HEK293 (cell line): ENCODE measurements at regions not wholly inside any gene's neighbourhood (a gene's known extent, or its start where the extent isn't known, plus 50 kb on each side); places are given as distances from the start of the nearest gene placed in this dataset.
"Not testable (repeated sequence)": the region's sequence is repeated elsewhere in the genome, so short reads cannot be mapped to it uniquely, and the experiment has no call there.

Experiments
- MZF1 ChIP-seq: fragments of 450-650 bp; formaldehyde crosslinking; IDR thresholded peaks from 2 replicates; pipeline ENCODE4 v1.5.1; 2017; ENCODE audit warnings: missing biosample characterization, missing genetic modification characterization, borderline replicate concordance
- SP3 ChIP-seq: fragments of 450-650 bp; formaldehyde crosslinking; IDR thresholded peaks from 2 replicates; pipeline ENCODE4 v1.5.1; 2016; ENCODE audit warnings: missing biosample characterization, missing genetic modification characterization
- ZNF138 ChIP-seq: fragments of 450-650 bp; formaldehyde crosslinking; IDR thresholded peaks from 2 replicates; pipeline ENCODE4 v1.5.1; 2016; ENCODE audit warnings: missing biosample characterization, missing genetic modification characterization, borderline replicate concordance
- ZNF274 ChIP-seq, 2 experiments: fragments of 200-500 bp in 1 of 2; fragments of 450-650 bp in 1 of 2; sonication (Bioruptor generic) in 1 of 2; formaldehyde crosslinking in 1 of 2; IDR thresholded peaks; 2 replicates each; pipeline versions ENCODE4 v1.5.1 to v1.6.1; 2014 to 2016; ENCODE audit warnings: borderline replicate concordance in 1 of 2, inconsistent platforms in 1 of 2, low read length in 1 of 2, missing biosample characterization in 1 of 2, missing genetic modification characterization in 1 of 2
- ZNF571 ChIP-seq: fragments of 450-650 bp; formaldehyde crosslinking; IDR thresholded peaks from 2 replicates; pipeline ENCODE4 v1.5.0; 2017; ENCODE audit warnings: missing biosample characterization, missing genetic modification characterization
- ZNF701 ChIP-seq: fragments of 450-650 bp; formaldehyde crosslinking; IDR thresholded peaks from 2 replicates; pipeline ENCODE4 v1.5.1; 2016; ENCODE audit warnings: missing biosample characterization, missing genetic modification characterization
- ZNF707 ChIP-seq: fragments of 450-650 bp; formaldehyde crosslinking; IDR thresholded peaks from 2 replicates; pipeline ENCODE4 v1.5.1; 2016; ENCODE audit warnings: missing biosample characterization, missing genetic modification characterization
- ZNF76 ChIP-seq: fragments of 450-650 bp; formaldehyde crosslinking; IDR thresholded peaks from 2 replicates; pipeline ENCODE4; 2016; ENCODE audit warnings: low read depth, missing biosample characterization, missing genetic modification characterization, borderline replicate concordance
- ZNF837 ChIP-seq: fragments of 450-650 bp; formaldehyde crosslinking; IDR thresholded peaks from 2 replicates; pipeline ENCODE4 v1.5.1; 2016; ENCODE audit warnings: missing biosample characterization, missing genetic modification characterization
- TF ChIP-seq, protein P1 (sequence below): fragments of 450-650 bp; formaldehyde crosslinking; IDR thresholded peaks from 2 replicates; pipeline ENCODE4 v1.5.1; 2016; ENCODE audit warnings: missing biosample characterization, missing genetic modification characterization
- TF ChIP-seq, protein P2 (sequence below): fragments of 450-650 bp; formaldehyde crosslinking; optimal IDR thresholded peaks from 2 replicates; pipeline ENCODE3; 2016; ENCODE audit warnings: missing biosample characterization, mild to moderate bottlenecking, missing genetic modification characterization
- TF ChIP-seq, protein P3 (sequence below): fragments of 450-650 bp; formaldehyde crosslinking; IDR thresholded peaks from 2 replicates; pipeline ENCODE4 v1.5.1; 2016; ENCODE audit warnings: missing biosample characterization, missing genetic modification characterization
- TF ChIP-seq, protein P4 (sequence below): fragments of 450-650 bp; IDR thresholded peaks from 2 replicates; pipeline ENCODE4 v1.5.1; 2018; ENCODE audit warnings: missing biosample characterization, missing genetic modification characterization
- TF ChIP-seq, protein P5 (sequence below): fragments of 450-650 bp; formaldehyde crosslinking; IDR thresholded peaks from 2 replicates; pipeline ENCODE4 v1.5.1; 2016; ENCODE audit warnings: missing biosample characterization, missing genetic modification characterization

DNA sequence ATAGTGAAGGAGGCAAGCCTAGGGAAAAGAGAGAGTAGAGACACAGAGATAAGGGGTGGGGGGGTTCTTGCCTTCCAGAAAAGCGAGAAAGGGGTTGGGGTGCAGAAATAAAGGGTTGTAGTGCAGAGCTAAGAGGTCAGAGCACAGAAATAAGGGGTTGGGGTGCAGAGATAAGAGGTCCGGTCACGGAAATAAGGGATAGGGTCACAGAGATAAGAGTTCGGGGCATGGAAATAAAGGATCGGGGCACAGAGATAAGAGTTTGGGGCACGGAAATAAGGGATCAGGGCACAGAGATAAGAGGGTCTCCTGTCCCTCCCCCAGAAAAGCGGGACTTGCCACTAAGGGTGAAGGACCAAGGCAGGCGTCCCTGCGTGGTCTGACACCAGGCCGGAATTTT is 222.0 kb downstream of the OTOP1 start:
- TF ChIP-seq SP3; ZNF274 (IDR thresholded peaks at IDR 0.05; ENCODE audit: low read length); ZNF274 (tag by site-specific recombination; IDR thresholded peaks at IDR 0.05; ENCODE audit: borderline replicate concordance); ZNF707; ZNF701; ZNF138 (tag by site-specific recombination); ZNF837 (tag by site-specific recombination); MZF1 (tag by site-specific recombination); ZNF571 (tag by site-specific recombination); ZNF76 (tag by site-specific recombination): not testable (repeated sequence)
- TF ChIP-seq, protein P1, sequence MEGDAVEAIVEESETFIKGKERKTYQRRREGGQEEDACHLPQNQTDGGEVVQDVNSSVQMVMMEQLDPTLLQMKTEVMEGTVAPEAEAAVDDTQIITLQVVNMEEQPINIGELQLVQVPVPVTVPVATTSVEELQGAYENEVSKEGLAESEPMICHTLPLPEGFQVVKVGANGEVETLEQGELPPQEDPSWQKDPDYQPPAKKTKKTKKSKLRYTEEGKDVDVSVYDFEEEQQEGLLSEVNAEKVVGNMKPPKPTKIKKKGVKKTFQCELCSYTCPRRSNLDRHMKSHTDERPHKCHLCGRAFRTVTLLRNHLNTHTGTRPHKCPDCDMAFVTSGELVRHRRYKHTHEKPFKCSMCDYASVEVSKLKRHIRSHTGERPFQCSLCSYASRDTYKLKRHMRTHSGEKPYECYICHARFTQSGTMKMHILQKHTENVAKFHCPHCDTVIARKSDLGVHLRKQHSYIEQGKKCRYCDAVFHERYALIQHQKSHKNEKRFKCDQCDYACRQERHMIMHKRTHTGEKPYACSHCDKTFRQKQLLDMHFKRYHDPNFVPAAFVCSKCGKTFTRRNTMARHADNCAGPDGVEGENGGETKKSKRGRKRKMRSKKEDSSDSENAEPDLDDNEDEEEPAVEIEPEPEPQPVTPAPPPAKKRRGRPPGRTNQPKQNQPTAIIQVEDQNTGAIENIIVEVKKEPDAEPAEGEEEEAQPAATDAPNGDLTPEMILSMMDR, result not testable (repeated sequence)
- TF ChIP-seq, protein P2, sequence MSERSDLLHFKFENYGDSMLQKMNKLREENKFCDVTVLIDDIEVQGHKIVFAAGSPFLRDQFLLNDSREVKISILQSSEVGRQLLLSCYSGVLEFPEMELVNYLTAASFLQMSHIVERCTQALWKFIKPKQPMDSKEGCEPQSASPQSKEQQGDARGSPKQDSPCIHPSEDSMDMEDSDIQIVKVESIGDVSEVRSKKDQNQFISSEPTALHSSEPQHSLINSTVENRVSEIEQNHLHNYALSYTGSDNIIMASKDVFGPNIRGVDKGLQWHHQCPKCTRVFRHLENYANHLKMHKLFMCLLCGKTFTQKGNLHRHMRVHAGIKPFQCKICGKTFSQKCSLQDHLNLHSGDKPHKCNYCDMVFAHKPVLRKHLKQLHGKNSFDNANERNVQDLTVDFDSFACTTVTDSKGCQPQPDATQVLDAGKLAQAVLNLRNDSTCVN, result not testable (repeated sequence)
- TF ChIP-seq, protein P3, sequence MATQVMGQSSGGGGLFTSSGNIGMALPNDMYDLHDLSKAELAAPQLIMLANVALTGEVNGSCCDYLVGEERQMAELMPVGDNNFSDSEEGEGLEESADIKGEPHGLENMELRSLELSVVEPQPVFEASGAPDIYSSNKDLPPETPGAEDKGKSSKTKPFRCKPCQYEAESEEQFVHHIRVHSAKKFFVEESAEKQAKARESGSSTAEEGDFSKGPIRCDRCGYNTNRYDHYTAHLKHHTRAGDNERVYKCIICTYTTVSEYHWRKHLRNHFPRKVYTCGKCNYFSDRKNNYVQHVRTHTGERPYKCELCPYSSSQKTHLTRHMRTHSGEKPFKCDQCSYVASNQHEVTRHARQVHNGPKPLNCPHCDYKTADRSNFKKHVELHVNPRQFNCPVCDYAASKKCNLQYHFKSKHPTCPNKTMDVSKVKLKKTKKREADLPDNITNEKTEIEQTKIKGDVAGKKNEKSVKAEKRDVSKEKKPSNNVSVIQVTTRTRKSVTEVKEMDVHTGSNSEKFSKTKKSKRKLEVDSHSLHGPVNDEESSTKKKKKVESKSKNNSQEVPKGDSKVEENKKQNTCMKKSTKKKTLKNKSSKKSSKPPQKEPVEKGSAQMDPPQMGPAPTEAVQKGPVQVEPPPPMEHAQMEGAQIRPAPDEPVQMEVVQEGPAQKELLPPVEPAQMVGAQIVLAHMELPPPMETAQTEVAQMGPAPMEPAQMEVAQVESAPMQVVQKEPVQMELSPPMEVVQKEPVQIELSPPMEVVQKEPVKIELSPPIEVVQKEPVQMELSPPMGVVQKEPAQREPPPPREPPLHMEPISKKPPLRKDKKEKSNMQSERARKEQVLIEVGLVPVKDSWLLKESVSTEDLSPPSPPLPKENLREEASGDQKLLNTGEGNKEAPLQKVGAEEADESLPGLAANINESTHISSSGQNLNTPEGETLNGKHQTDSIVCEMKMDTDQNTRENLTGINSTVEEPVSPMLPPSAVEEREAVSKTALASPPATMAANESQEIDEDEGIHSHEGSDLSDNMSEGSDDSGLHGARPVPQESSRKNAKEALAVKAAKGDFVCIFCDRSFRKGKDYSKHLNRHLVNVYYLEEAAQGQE (tag by site-specific recombination), result not testable (repeated sequence)
- TF ChIP-seq, protein P4, sequence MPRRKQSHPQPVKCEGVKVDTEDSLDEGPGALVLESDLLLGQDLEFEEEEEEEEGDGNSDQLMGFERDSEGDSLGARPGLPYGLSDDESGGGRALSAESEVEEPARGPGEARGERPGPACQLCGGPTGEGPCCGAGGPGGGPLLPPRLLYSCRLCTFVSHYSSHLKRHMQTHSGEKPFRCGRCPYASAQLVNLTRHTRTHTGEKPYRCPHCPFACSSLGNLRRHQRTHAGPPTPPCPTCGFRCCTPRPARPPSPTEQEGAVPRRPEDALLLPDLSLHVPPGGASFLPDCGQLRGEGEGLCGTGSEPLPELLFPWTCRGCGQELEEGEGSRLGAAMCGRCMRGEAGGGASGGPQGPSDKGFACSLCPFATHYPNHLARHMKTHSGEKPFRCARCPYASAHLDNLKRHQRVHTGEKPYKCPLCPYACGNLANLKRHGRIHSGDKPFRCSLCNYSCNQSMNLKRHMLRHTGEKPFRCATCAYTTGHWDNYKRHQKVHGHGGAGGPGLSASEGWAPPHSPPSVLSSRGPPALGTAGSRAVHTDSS (tag by site-specific recombination), result not testable (repeated sequence)
- TF ChIP-seq, protein P5, sequence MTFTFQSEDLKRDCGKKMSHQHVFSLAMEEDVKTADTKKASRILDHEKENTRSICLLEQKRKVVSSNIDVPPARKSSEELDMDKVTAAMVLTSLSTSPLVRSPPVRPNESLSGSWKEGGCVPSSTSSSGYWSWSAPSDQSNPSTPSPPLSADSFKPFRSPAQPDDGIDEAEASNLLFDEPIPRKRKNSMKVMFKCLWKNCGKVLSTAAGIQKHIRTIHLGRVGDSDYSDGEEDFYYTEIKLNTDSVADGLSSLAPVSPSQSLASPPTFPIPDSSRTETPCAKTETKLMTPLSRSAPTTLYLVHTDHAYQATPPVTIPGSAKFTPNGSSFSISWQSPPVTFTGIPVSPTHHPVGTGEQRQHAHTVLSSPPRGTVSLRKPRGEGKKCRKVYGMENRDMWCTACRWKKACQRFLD (tag by site-specific recombination), result not testable (repeated sequence)
